ENCODE measurements at regions not wholly inside any gene's neighbourhood (a gene's known extent, or its start where the extent isn't known, plus 50 kb on each side); places are given as distances from the start of the nearest gene placed in this dataset.

- ChIA-PET CTCF (no interaction called here), POLR2A (no interaction called here)
- DNase-seq (ENCODE audit: extremely low spot score), result no peak
- TF ChIP-seq FOXM1 (IDR thresholded peaks at IDR 0.05; ENCODE audit: borderline replicate concordance) (no peak), BHLHE40 (IDR thresholded peaks at IDR 0.05; ENCODE audit: borderline replicate concordance) (no peak), HDGF (IDR thresholded peaks at IDR 0.05; ENCODE audit: borderline replicate concordance) (no peak), FOXK2 (IDR thresholded peaks at IDR 0.05) (no peak), CTBP1 (IDR thresholded peaks at IDR 0.05; ENCODE audit: borderline replicate concordance) (no peak), ARNT (IDR thresholded peaks at IDR 0.05) (no peak), NFRKB (IDR thresholded peaks at IDR 0.05) (no peak), LEF1 (IDR thresholded peaks at IDR 0.05; ENCODE audit: borderline replicate concordance) (no peak), ZNF384 (IDR thresholded peaks at IDR 0.05) (no peak), SP1 (IDR thresholded peaks at IDR 0.05) (no peak), ELF4 (IDR thresholded peaks at IDR 0.05) (no peak), TARDBP (IDR thresholded peaks at IDR 0.05) (no peak), L3MBTL2 (conservative IDR thresholded peaks at IDR 0.05) (no peak), PKNOX1 (IDR thresholded peaks at IDR 0.05) (no peak)
Measured at GRCh38 chr5:137567226-137567625, 68.1 kb upstream of the SPOCK1 start.

GRCh38 chr5:137566780-137567179, 67.7 kb upstream of the SPOCK1 start:
- TF ChIP-seq L3MBTL2 (conservative IDR thresholded peaks at IDR 0.05), result no peak
- no peak for TF ChIP-seq TARDBP (IDR thresholded peaks at IDR 0.05)
- no peak for TF ChIP-seq LEF1 (IDR thresholded peaks at IDR 0.05; ENCODE audit: borderline replicate concordance)
- no peak for TF ChIP-seq SUZ12 (IDR thresholded peaks at IDR 0.05)
- no peak for TF ChIP-seq FOXA1 (IDR thresholded peaks at IDR 0.05)
- no peak for TF ChIP-seq ARNT (IDR thresholded peaks at IDR 0.05)
- TF ChIP-seq NFRKB (IDR thresholded peaks at IDR 0.05), result no peak
- TF ChIP-seq HDGF (IDR thresholded peaks at IDR 0.05; ENCODE audit: borderline replicate concordance), result no peak
- no peak for TF ChIP-seq CTBP1 (IDR thresholded peaks at IDR 0.05; ENCODE audit: borderline replicate concordance)
- no peak for TF ChIP-seq SP1 (IDR thresholded peaks at IDR 0.05)
- TF ChIP-seq PKNOX1 (IDR thresholded peaks at IDR 0.05), result no peak
- no peak for TF ChIP-seq ELF4 (IDR thresholded peaks at IDR 0.05)
- TF ChIP-seq BHLHE40 (IDR thresholded peaks at IDR 0.05; ENCODE audit: borderline replicate concordance), result no peak
- no peak for TF ChIP-seq ZNF384 (IDR thresholded peaks at IDR 0.05)
- TF ChIP-seq FOXK2 (IDR thresholded peaks at IDR 0.05), result no peak
- ChIA-PET POLR2A (no interaction called here), CTCF (no interaction called here)
- no peak for DNase-seq (ENCODE audit: extremely low spot score)

GRCh38 chr5:137566118-137566541, 67.0 kb upstream of the SPOCK1 start:
- POLR2A ChIA-PET, result no interaction called here
- CTCF ChIA-PET, result no interaction called here
- DNase-seq (ENCODE audit: extremely low spot score), result no peak
- no peak for TF ChIP-seq L3MBTL2 (conservative IDR thresholded peaks at IDR 0.05)
- TF ChIP-seq ARNT (IDR thresholded peaks at IDR 0.05), result no peak
- no peak for TF ChIP-seq TARDBP (IDR thresholded peaks at IDR 0.05)
- no peak for TF ChIP-seq HDGF (IDR thresholded peaks at IDR 0.05; ENCODE audit: borderline replicate concordance)
- TF ChIP-seq BHLHE40 (IDR thresholded peaks at IDR 0.05; ENCODE audit: borderline replicate concordance), result no peak
- no peak for TF ChIP-seq ZNF384 (IDR thresholded peaks at IDR 0.05)
- no peak for TF ChIP-seq CTBP1 (IDR thresholded peaks at IDR 0.05; ENCODE audit: borderline replicate concordance)
- no peak for TF ChIP-seq FOXM1 (IDR thresholded peaks at IDR 0.05; ENCODE audit: borderline replicate concordance)
- no peak for TF ChIP-seq NFRKB (IDR thresholded peaks at IDR 0.05)

GRCh38 chr5:137565450-137565849, 66.3 kb upstream of the SPOCK1 start:
- no peak for TF ChIP-seq NFRKB (IDR thresholded peaks at IDR 0.05)
- no peak for DNase-seq (ENCODE audit: extremely low spot score)
- POLR2A ChIA-PET, result no interaction called here
- CTCF ChIA-PET, result no interaction called here

- POLR2A ChIA-PET, result no interaction called here
- DNase-seq (ENCODE audit: extremely low spot score), result no peak
- no peak for TF ChIP-seq PKNOX1 (IDR thresholded peaks at IDR 0.05)
- TF ChIP-seq LEF1 (IDR thresholded peaks at IDR 0.05; ENCODE audit: borderline replicate concordance), result no peak
- no peak for TF ChIP-seq FOXA1 (IDR thresholded peaks at IDR 0.05)
- TF ChIP-seq TARDBP (IDR thresholded peaks at IDR 0.05), result no peak
- CTCF ChIA-PET, result no interaction called here
Measured at GRCh38 chr5:137564398-137564961, 65.4 kb upstream of the SPOCK1 start.

GRCh38 chr5:137563646-137564397, 64.7 kb upstream of the SPOCK1 start:
- TF ChIP-seq BHLHE40 (IDR thresholded peaks at IDR 0.05; ENCODE audit: borderline replicate concordance) (no peak), PKNOX1 (IDR thresholded peaks at IDR 0.05) (no peak), NFRKB (IDR thresholded peaks at IDR 0.05) (no peak), HDGF (IDR thresholded peaks at IDR 0.05; ENCODE audit: borderline replicate concordance) (no peak), ZNF384 (IDR thresholded peaks at IDR 0.05) (no peak), TARDBP (IDR thresholded peaks at IDR 0.05) (no peak), LEF1 (IDR thresholded peaks at IDR 0.05; ENCODE audit: borderline replicate concordance) (no peak), SP1 (IDR thresholded peaks at IDR 0.05) (no peak), FOXM1 (IDR thresholded peaks at IDR 0.05; ENCODE audit: borderline replicate concordance) (no peak), L3MBTL2 (conservative IDR thresholded peaks at IDR 0.05) (no peak), SUZ12 (IDR thresholded peaks at IDR 0.05) (no peak), CTBP1 (IDR thresholded peaks at IDR 0.05; ENCODE audit: borderline replicate concordance) (no peak)
- POLR2A ChIA-PET, result no interaction called here
- CTCF ChIA-PET, result no interaction called here
- no peak for DNase-seq (ENCODE audit: extremely low spot score)

All from HEK293T (cell line).